ENCODE measurements at regions not wholly inside any gene's neighbourhood (a gene's known extent, or its start where the extent isn't known, plus 50 kb on each side); places are given as distances from the start of the nearest gene placed in this dataset.

GRCh38 chr13:64327505-64328194 lies 2902.5 kb downstream of the PCDH9 start:
- H3K9me2 ChIP-seq (replicated peaks; ENCODE audit: insufficient read depth, low read length) = no peaks in the 10 kb centered on the region
- no peak overlapping the region for H3K4me3 ChIP-seq (ENCODE audit: insufficient read depth, low read length, poor library complexity, severe bottlenecking)
- no peaks in the 10 kb centered on the region for H3F3A ChIP-seq (ENCODE audit: insufficient read depth)
- no peak overlapping the region for H2AFZ ChIP-seq (ENCODE audit: low read depth, low read length, severe bottlenecking)
- no peak overlapping the region for H3K27ac ChIP-seq (ENCODE audit: low read depth, low read length)
- TF ChIP-seq EZH2phosphoT487 (conservative IDR thresholded peaks at IDR 0.05; ENCODE audit: low read length) = no peak
- TF ChIP-seq CTCF (IDR thresholded peaks at IDR 0.05; ENCODE audit: insufficient read depth, low read length, poor library complexity, severe bottlenecking) = no peak
- H3K79me2 ChIP-seq (ENCODE audit: insufficient read depth, low read length) = no peaks in the 10 kb centered on the region
- H3K4me2 ChIP-seq (ENCODE audit: low read depth, low read length, poor library complexity, severe bottlenecking) = no peak overlapping the region
- H4K20me1 ChIP-seq (ENCODE audit: low read depth, low read length) = no peaks in the 10 kb centered on the region
- H3K9me3 ChIP-seq (ENCODE audit: insufficient read depth, low read length) = peaks cover 2% of the 10 kb centered on the region; the same call in 1 of the 2 replicates
- H3K27me3 ChIP-seq (ENCODE audit: low read length) = no peaks in the 10 kb centered on the region
- H3K9ac ChIP-seq (ENCODE audit: low read length) = no peak overlapping the region
- no peaks in the 10 kb centered on the region for H3K36me3 ChIP-seq (ENCODE audit: low read length)

GRCh38 chr13:64314331-64314730 lies 2898.7 kb upstream of the PCDH20 start:
- Histone ChIP-seq H3K9me3 (ENCODE audit: insufficient read depth, low read length) (peaks cover 6% of the 10 kb centered on the region; the same call in 1 of the 2 replicates), H3K36me3 (ENCODE audit: low read length) (peaks cover 3% of the 10 kb centered on the region; the same call in 1 of the 2 replicates), H3K27me3 (ENCODE audit: low read length) (no peaks in the 10 kb centered on the region), H3K9ac (ENCODE audit: low read length) (no peak overlapping the region), H3K9me2 (replicated peaks; ENCODE audit: insufficient read depth, low read length) (no peaks in the 10 kb centered on the region), H3K4me2 (ENCODE audit: low read depth, low read length, poor library complexity, severe bottlenecking) (no peak overlapping the region), H2AFZ (ENCODE audit: low read depth, low read length, severe bottlenecking) (peak overlapping the region; percentile 60), H4K20me1 (ENCODE audit: low read depth, low read length) (no peaks in the 10 kb centered on the region), H3K79me2 (ENCODE audit: insufficient read depth, low read length) (no peaks in the 10 kb centered on the region), H3K4me3 (ENCODE audit: insufficient read depth, low read length, poor library complexity, severe bottlenecking) (no peak overlapping the region), H3F3A (ENCODE audit: insufficient read depth) (no peaks in the 10 kb centered on the region), H3K27ac (ENCODE audit: low read depth, low read length) (no peak overlapping the region)
- TF ChIP-seq EZH2phosphoT487 (conservative IDR thresholded peaks at IDR 0.05; ENCODE audit: low read length) = no peak
- no peak for TF ChIP-seq CTCF (IDR thresholded peaks at IDR 0.05; ENCODE audit: insufficient read depth, low read length, poor library complexity, severe bottlenecking)

- Histone ChIP-seq H4K20me1 (ENCODE audit: low read depth, low read length) (no peaks in the 10 kb centered on the region), H3K36me3 (ENCODE audit: low read length) (peaks cover 3% of the 10 kb centered on the region; the same call in 1 of the 2 replicates), H3K4me3 (ENCODE audit: insufficient read depth, low read length, poor library complexity, severe bottlenecking) (no peak overlapping the region), H3K27me3 (ENCODE audit: low read length) (no peaks in the 10 kb centered on the region), H3K27ac (ENCODE audit: low read depth, low read length) (no peak overlapping the region), H2AFZ (ENCODE audit: low read depth, low read length, severe bottlenecking) (no peak overlapping the region), H3K79me2 (ENCODE audit: insufficient read depth, low read length) (no peaks in the 10 kb centered on the region), H3K9me3 (ENCODE audit: insufficient read depth, low read length) (peaks cover 12% of the 10 kb centered on the region; the same call in 1 of the 2 replicates), H3F3A (ENCODE audit: insufficient read depth) (no peaks in the 10 kb centered on the region), H3K9me2 (replicated peaks; ENCODE audit: insufficient read depth, low read length) (no peaks in the 10 kb centered on the region), H3K9ac (ENCODE audit: low read length) (no peak overlapping the region), H3K4me2 (ENCODE audit: low read depth, low read length, poor library complexity, severe bottlenecking) (no peak overlapping the region)
- no peak for TF ChIP-seq CTCF (IDR thresholded peaks at IDR 0.05; ENCODE audit: insufficient read depth, low read length, poor library complexity, severe bottlenecking)
- no peak for TF ChIP-seq EZH2phosphoT487 (conservative IDR thresholded peaks at IDR 0.05; ENCODE audit: low read length)
These were observed 2896.3 kb upstream of the PCDH20 start for GRCh38 chr13:64311948-64312347.

Measured in SU-DHL-6 (cell line).